ENCODE measurements at regions not wholly inside any gene's neighbourhood (a gene's known extent, or its start where the extent isn't known, plus 50 kb on each side); places are given as distances from the start of the nearest gene placed in this dataset.

DNA sequence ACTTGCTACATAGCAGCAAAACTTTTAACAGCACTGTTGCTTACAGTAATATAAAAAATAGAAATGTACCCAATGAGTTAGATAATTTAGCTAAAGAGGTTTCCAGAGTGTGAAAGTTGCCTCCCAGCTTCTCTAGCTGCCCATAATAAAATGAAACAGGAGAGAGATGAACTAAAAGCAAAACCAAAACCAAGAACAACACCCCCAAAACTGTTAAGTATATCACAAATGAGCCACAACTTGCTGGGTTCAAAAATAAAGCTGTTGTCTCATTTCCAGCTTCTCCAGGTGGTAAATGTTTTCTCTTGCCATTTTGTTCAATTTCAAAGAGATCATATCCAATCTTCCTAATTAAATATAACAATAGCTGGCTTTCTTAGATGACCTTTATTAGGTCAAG, 614.0 kb downstream of the ETNK1 start:
- no peak for TF ChIP-seq EP300 (IDR thresholded peaks at IDR 0.05; ENCODE audit: low read depth)
- TF ChIP-seq CTCF (IDR thresholded peaks at IDR 0.05), result no peak
- no peak for TF ChIP-seq POLR2A (IDR thresholded peaks at IDR 0.05)
- TF ChIP-seq POLR2AphosphoS5 (IDR thresholded peaks at IDR 0.05), result no peak
